ENCODE measurements at regions not wholly inside any gene's neighbourhood (a gene's known extent, or its start where the extent isn't known, plus 50 kb on each side); places are given as distances from the start of the nearest gene placed in this dataset.

GRCh38 chr12:42756841-42757623 is 167.5 kb upstream of the PRICKLE1 start:
- Mint-ChIP-seq H3K4me1 (ENCODE audit: unreplicated experiment) (peaks cover 43% of the 10 kb centered on the region), H3K9me3 (ENCODE audit: unreplicated experiment) (no peaks in the 10 kb centered on the region), H3K27ac (ENCODE audit: unreplicated experiment) (peak overlapping the region; percentile 88), H3K4me3 (ENCODE audit: unreplicated experiment) (no peak overlapping the region), H3K36me3 (ENCODE audit: unreplicated experiment) (no peaks in the 10 kb centered on the region), H3K27me3 (ENCODE audit: unreplicated experiment) (no peaks in the 10 kb centered on the region)
- TF ChIP-seq, protein P1, sequence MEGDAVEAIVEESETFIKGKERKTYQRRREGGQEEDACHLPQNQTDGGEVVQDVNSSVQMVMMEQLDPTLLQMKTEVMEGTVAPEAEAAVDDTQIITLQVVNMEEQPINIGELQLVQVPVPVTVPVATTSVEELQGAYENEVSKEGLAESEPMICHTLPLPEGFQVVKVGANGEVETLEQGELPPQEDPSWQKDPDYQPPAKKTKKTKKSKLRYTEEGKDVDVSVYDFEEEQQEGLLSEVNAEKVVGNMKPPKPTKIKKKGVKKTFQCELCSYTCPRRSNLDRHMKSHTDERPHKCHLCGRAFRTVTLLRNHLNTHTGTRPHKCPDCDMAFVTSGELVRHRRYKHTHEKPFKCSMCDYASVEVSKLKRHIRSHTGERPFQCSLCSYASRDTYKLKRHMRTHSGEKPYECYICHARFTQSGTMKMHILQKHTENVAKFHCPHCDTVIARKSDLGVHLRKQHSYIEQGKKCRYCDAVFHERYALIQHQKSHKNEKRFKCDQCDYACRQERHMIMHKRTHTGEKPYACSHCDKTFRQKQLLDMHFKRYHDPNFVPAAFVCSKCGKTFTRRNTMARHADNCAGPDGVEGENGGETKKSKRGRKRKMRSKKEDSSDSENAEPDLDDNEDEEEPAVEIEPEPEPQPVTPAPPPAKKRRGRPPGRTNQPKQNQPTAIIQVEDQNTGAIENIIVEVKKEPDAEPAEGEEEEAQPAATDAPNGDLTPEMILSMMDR (IDR thresholded peaks at IDR 0.05): no peak
- no peak for DNase-seq (ENCODE audit: extremely low spot score, unreplicated experiment)

DNA sequence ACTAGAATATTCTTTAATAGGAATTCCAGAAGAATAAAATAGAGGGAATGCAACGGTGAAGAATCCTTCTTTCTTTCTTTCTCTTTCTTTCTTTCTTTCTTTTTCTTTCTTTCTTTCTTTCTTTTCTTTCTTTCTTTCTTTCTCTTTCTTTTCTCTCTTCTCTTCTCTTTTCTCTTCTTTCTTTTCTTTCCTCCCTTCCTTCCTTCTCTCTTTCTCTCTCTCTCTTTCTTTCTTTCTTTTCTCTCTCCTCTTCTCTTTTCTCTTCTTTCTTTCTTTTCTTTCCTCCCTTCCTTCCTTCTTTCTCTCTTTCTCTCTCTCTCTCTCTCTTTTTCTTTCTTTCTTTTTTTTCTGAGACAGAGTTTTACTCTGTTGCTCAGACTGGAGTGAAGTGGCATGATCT is 160.8 kb upstream of the PRICKLE1 start:
- H3K4me1 Mint-ChIP-seq (ENCODE audit: unreplicated experiment): peaks cover 10% of the 10 kb centered on the region
- peaks cover 19% of the 10 kb centered on the region for H3K9me3 Mint-ChIP-seq (ENCODE audit: unreplicated experiment)
- no peaks in the 10 kb centered on the region for H3K27me3 Mint-ChIP-seq (ENCODE audit: unreplicated experiment)
- peaks cover 2% of the 10 kb centered on the region for H3K36me3 Mint-ChIP-seq (ENCODE audit: unreplicated experiment)
- no peak overlapping the region for H3K4me3 Mint-ChIP-seq (ENCODE audit: unreplicated experiment)
- no peak for DNase-seq (ENCODE audit: extremely low spot score, unreplicated experiment)
- TF ChIP-seq, protein P1 (IDR thresholded peaks at IDR 0.05): no peak
- no peak overlapping the region for H3K27ac Mint-ChIP-seq (ENCODE audit: unreplicated experiment)

- Mint-ChIP-seq H3K4me1 (ENCODE audit: unreplicated experiment) (peaks cover 21% of the 10 kb centered on the region), H3K27me3 (ENCODE audit: unreplicated experiment) (no peaks in the 10 kb centered on the region), H3K4me3 (ENCODE audit: unreplicated experiment) (no peak overlapping the region), H3K36me3 (ENCODE audit: unreplicated experiment) (peaks cover 2% of the 10 kb centered on the region), H3K9me3 (ENCODE audit: unreplicated experiment) (peaks cover 19% of the 10 kb centered on the region), H3K27ac (ENCODE audit: unreplicated experiment) (no peak overlapping the region)
- DNase-seq (ENCODE audit: extremely low spot score, unreplicated experiment): no peak
- TF ChIP-seq, protein P1 (IDR thresholded peaks at IDR 0.05): no peak
These were observed 159.7 kb upstream of the PRICKLE1 start for GRCh38 chr12:42749239-42749638.

DNA sequence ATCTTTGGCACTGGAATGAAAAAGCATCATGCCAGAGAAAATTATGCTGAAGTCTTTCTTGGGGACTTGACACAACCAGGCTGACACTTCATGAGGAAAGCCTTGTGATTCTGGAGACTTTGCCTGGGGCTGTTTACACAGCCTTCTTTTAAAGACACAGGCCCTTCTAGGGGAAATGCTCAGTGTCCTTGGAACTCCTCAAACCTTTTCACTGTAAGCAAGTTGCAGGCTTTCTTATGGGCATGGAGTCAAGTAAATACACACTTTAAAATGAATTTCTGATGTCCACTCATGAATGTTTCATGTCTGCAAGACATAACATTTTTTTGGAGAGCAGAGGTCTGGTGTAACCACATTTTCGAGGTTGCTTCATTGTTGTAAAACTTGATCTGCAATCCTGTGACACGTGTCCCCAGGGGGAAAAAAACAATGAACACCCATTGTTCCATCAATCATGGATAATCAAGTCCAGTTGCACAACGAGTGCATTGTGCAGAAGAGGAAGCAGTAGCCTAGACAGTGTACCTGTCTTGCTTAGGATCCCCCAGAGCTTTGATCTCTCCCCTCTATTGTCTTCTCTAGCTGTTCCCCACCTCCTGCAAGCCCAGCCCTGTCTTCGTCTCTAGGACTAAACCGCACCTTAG is 155.1 kb upstream of the PRICKLE1 start:
- no peak for DNase-seq (ENCODE audit: extremely low spot score, unreplicated experiment)
- peaks cover 19% of the 10 kb centered on the region for H3K9me3 Mint-ChIP-seq (ENCODE audit: unreplicated experiment)
- no peak overlapping the region for H3K4me3 Mint-ChIP-seq (ENCODE audit: unreplicated experiment)
- TF ChIP-seq, protein P1 (IDR thresholded peaks at IDR 0.05): no peak
- H3K27ac Mint-ChIP-seq (ENCODE audit: unreplicated experiment): peak overlapping the region; percentile 35
- H3K4me1 Mint-ChIP-seq (ENCODE audit: unreplicated experiment): peaks cover 47% of the 10 kb centered on the region
- H3K36me3 Mint-ChIP-seq (ENCODE audit: unreplicated experiment): peaks cover 2% of the 10 kb centered on the region
- no peaks in the 10 kb centered on the region for H3K27me3 Mint-ChIP-seq (ENCODE audit: unreplicated experiment)

- Mint-ChIP-seq H3K4me3 (ENCODE audit: unreplicated experiment) (no peak overlapping the region), H3K27ac (ENCODE audit: unreplicated experiment) (peak overlapping the region; percentile 37), H3K4me1 (ENCODE audit: unreplicated experiment) (peaks cover 40% of the 10 kb centered on the region)
These were observed 153.2 kb upstream of the PRICKLE1 start for GRCh38 chr12:42742716-42743115.

More at GRCh38 chr12:42742716-42743115, 153.2 kb upstream of the PRICKLE1 start:
- TF ChIP-seq, protein P1 (IDR thresholded peaks at IDR 0.05): no peak
- Mint-ChIP-seq H3K36me3 (ENCODE audit: unreplicated experiment) (peaks cover 2% of the 10 kb centered on the region), H3K27me3 (ENCODE audit: unreplicated experiment) (peaks cover 5% of the 10 kb centered on the region), H3K9me3 (ENCODE audit: unreplicated experiment) (peaks cover 15% of the 10 kb centered on the region)
- no peak for DNase-seq (ENCODE audit: extremely low spot score, unreplicated experiment)

All from osteocyte (in vitro differentiated cells).